ENCODE measurements at regions not wholly inside any gene's neighbourhood (a gene's known extent, or its start where the extent isn't known, plus 50 kb on each side); places are given as distances from the start of the nearest gene placed in this dataset.

GRCh38 chr1:184843732-184844495 lies 89.3 kb upstream of the EDEM3 start:
- no peak for TF ChIP-seq FOXM1 (IDR thresholded peaks at IDR 0.05; ENCODE audit: borderline replicate concordance, low read depth)
- TF ChIP-seq TEAD4 (IDR thresholded peaks at IDR 0.05) = no peak
- TF ChIP-seq YY1 (IDR thresholded peaks at IDR 0.05; ENCODE audit: low read depth) = no peak
- no peak for TF ChIP-seq EGR1 (IDR thresholded peaks at IDR 0.05)
- TF ChIP-seq TAF1 (IDR thresholded peaks at IDR 0.05; ENCODE audit: low read depth) = no peak
- no peak for TF ChIP-seq EP300 (IDR thresholded peaks at IDR 0.05; ENCODE audit: borderline replicate concordance)
- no peak for TF ChIP-seq USF1 (IDR thresholded peaks at IDR 0.05)
- no peak for TF ChIP-seq ZBTB7A (IDR thresholded peaks at IDR 0.05; ENCODE audit: low read depth)
- TF ChIP-seq MAX (IDR thresholded peaks at IDR 0.05) = no peak
- TF ChIP-seq REST (IDR thresholded peaks at IDR 0.05; ENCODE audit: low read depth) = no peak
- no peak for TF ChIP-seq RAD21 (IDR thresholded peaks at IDR 0.05; ENCODE audit: low read depth)
- no peak for TF ChIP-seq CEBPB (IDR thresholded peaks at IDR 0.05)
- TF ChIP-seq TCF12 (IDR thresholded peaks at IDR 0.05; ENCODE audit: low read depth) = no peak
- TF ChIP-seq NFIC (IDR thresholded peaks at IDR 0.05) = no peak
- TF ChIP-seq CREB1 (IDR thresholded peaks at IDR 0.05; ENCODE audit: low read depth) = no peak

- TF ChIP-seq REST (IDR thresholded peaks at IDR 0.05; ENCODE audit: low read depth) = no peak
- TF ChIP-seq USF1 (IDR thresholded peaks at IDR 0.05) = no peak
- no peak for TF ChIP-seq ZBTB7A (IDR thresholded peaks at IDR 0.05; ENCODE audit: low read depth)
- TF ChIP-seq YY1 (IDR thresholded peaks at IDR 0.05; ENCODE audit: low read depth) = no peak
- TF ChIP-seq EGR1 (IDR thresholded peaks at IDR 0.05) = no peak
- no peak for TF ChIP-seq FOXM1 (IDR thresholded peaks at IDR 0.05; ENCODE audit: borderline replicate concordance, low read depth)
- TF ChIP-seq CREB1 (IDR thresholded peaks at IDR 0.05; ENCODE audit: low read depth) = no peak
- no peak for TF ChIP-seq TCF12 (IDR thresholded peaks at IDR 0.05; ENCODE audit: low read depth)
- TF ChIP-seq TEAD4 (IDR thresholded peaks at IDR 0.05) = no peak
- TF ChIP-seq EP300 (IDR thresholded peaks at IDR 0.05; ENCODE audit: borderline replicate concordance) = no peak
Observed at GRCh38 chr1:184840596-184840995, 85.9 kb upstream of the EDEM3 start.

- no peak for TF ChIP-seq FOXM1 (IDR thresholded peaks at IDR 0.05; ENCODE audit: borderline replicate concordance, low read depth)
- no peak for TF ChIP-seq RAD21 (IDR thresholded peaks at IDR 0.05; ENCODE audit: low read depth)
- TF ChIP-seq EP300 (IDR thresholded peaks at IDR 0.05; ENCODE audit: borderline replicate concordance) = no peak
Observed at GRCh38 chr1:184838504-184838951, 83.9 kb upstream of the EDEM3 start.

GRCh38 chr1:184836934-184837895 lies 82.6 kb upstream of the EDEM3 start:
- TF ChIP-seq NFIC (IDR thresholded peaks at IDR 0.05) (no peak), MAX (IDR thresholded peaks at IDR 0.05) (no peak), ZBTB7A (IDR thresholded peaks at IDR 0.05; ENCODE audit: low read depth) (no peak), FOXM1 (IDR thresholded peaks at IDR 0.05; ENCODE audit: borderline replicate concordance, low read depth) (no peak), TAF1 (IDR thresholded peaks at IDR 0.05; ENCODE audit: low read depth) (no peak), CEBPB (IDR thresholded peaks at IDR 0.05) (no peak), TCF12 (IDR thresholded peaks at IDR 0.05; ENCODE audit: low read depth) (no peak), CREB1 (IDR thresholded peaks at IDR 0.05; ENCODE audit: low read depth) (no peak)

GRCh38 chr1:184836141-184836540 lies 81.5 kb upstream of the EDEM3 start:
- TF ChIP-seq TEAD4 (IDR thresholded peaks at IDR 0.05) (no peak), ZBTB7A (IDR thresholded peaks at IDR 0.05; ENCODE audit: low read depth) (no peak), CEBPB (IDR thresholded peaks at IDR 0.05) (no peak), REST (IDR thresholded peaks at IDR 0.05; ENCODE audit: low read depth) (no peak), NFIC (IDR thresholded peaks at IDR 0.05) (no peak), TCF12 (IDR thresholded peaks at IDR 0.05; ENCODE audit: low read depth) (no peak), EGR1 (IDR thresholded peaks at IDR 0.05) (no peak), YY1 (IDR thresholded peaks at IDR 0.05; ENCODE audit: low read depth) (no peak), USF1 (IDR thresholded peaks at IDR 0.05) (no peak), RAD21 (IDR thresholded peaks at IDR 0.05; ENCODE audit: low read depth) (no peak), FOXM1 (IDR thresholded peaks at IDR 0.05; ENCODE audit: borderline replicate concordance, low read depth) (no peak), TAF1 (IDR thresholded peaks at IDR 0.05; ENCODE audit: low read depth) (no peak), CREB1 (IDR thresholded peaks at IDR 0.05; ENCODE audit: low read depth) (no peak), EP300 (IDR thresholded peaks at IDR 0.05; ENCODE audit: borderline replicate concordance) (no peak), MAX (IDR thresholded peaks at IDR 0.05) (no peak)
